ENCODE measurements at regions not wholly inside any gene's neighbourhood (a gene's known extent, or its start where the extent isn't known, plus 50 kb on each side); places are given as distances from the start of the nearest gene placed in this dataset.
"Not testable (repeated sequence)": the region's sequence is repeated elsewhere in the genome, so short reads cannot be mapped to it uniquely, and the experiment has no call there.

GRCh38 chr10:42235241-42235640 lies 403.1 kb downstream of the ZNF33B start:
- TF ChIP-seq POLR2A (IDR thresholded peaks at IDR 0.05; ENCODE audit: low read length); GATA1 (IDR thresholded peaks at IDR 0.05; ENCODE audit: low read depth, low read length): not testable (repeated sequence)
